Erythroblast (primary cell): ENCODE measurements at regions not wholly inside any gene's neighbourhood (a gene's known extent, or its start where the extent isn't known, plus 50 kb on each side); places are given as distances from the start of the nearest gene placed in this dataset.
A peak's percentile ranks its signal among the peaks of the same experiment; 100 is the strongest.
"Not testable (repeated sequence)": the region's sequence is repeated elsewhere in the genome, so short reads cannot be mapped to it uniquely, and the experiment has no call there.

Experiments
- DNase-seq, 2 experiments: peaks; one replicate each; lab custom pipeline; 2025; lab: John Stamatoyannopoulos, UW
- GATA1 ChIP-seq: IDR thresholded peaks from 2 replicates; pipeline ENCODE4 v1.6.1; 2011; ENCODE audit warnings: low read depth, mild to moderate bottlenecking, control low read depth, low read length, moderate library complexity
- POLR2A ChIP-seq: IDR thresholded peaks from 2 replicates; pipeline ENCODE4 v1.6.1; 2011; ENCODE audit warnings: mild to moderate bottlenecking, low read length

GRCh38 chr12:92070054-92070863 is 75.4 kb downstream of the BTG1 start:
- no peak for TF ChIP-seq GATA1
- TF ChIP-seq POLR2A = no peak
- no peak for DNase-seq

GRCh38 chr12:92068459-92068858 is 77.2 kb downstream of the BTG1 start:
- TF ChIP-seq POLR2A (no peak), GATA1 (no peak)
- peak in 1 of 2 experiments; percentile 3 for DNase-seq

- no peak for DNase-seq
- no peak for TF ChIP-seq GATA1
- TF ChIP-seq POLR2A = no peak
These were observed 80.0 kb downstream of the BTG1 start for GRCh38 chr12:92065639-92066038.

- TF ChIP-seq GATA1 (no peak), POLR2A (no peak)
- DNase-seq = no peak
These were observed 80.6 kb downstream of the BTG1 start for GRCh38 chr12:92065018-92065499.

- no peak for DNase-seq
- TF ChIP-seq GATA1 (no peak), POLR2A (no peak)
These were observed 81.2 kb downstream of the BTG1 start for GRCh38 chr12:92064422-92064821.

- no peak for DNase-seq
- TF ChIP-seq GATA1 = no peak
These were observed 82.0 kb downstream of the BTG1 start for GRCh38 chr12:92063641-92064040.

- TF ChIP-seq GATA1 (no peak), POLR2A (no peak)
- DNase-seq = peak in 1 of 2 experiments; percentile 6
These were observed 82.8 kb downstream of the BTG1 start for GRCh38 chr12:92062539-92063493.

GRCh38 chr12:92061061-92061460 is 84.6 kb downstream of the BTG1 start:
- DNase-seq = no peak
- TF ChIP-seq POLR2A = no peak
- TF ChIP-seq GATA1 = no peak

GRCh38 chr12:92059960-92060359 is 85.7 kb downstream of the BTG1 start:
- DNase-seq = no peak
- TF ChIP-seq GATA1 (no peak), POLR2A (no peak)

GRCh38 chr12:92058664-92059063 is 87.0 kb downstream of the BTG1 start:
- TF ChIP-seq POLR2A (no peak), GATA1 (no peak)
- no peak for DNase-seq

GRCh38 chr12:92056756-92057155 is 88.9 kb downstream of the BTG1 start:
- not testable (repeated sequence) for DNase-seq

- DNase-seq = no peak
- TF ChIP-seq POLR2A (no peak), GATA1 (no peak)
These were observed 89.4 kb downstream of the BTG1 start for GRCh38 chr12:92056290-92056689.

GRCh38 chr12:92055877-92056276 is 89.8 kb downstream of the BTG1 start:
- DNase-seq = no peak
- TF ChIP-seq POLR2A = no peak
- no peak for TF ChIP-seq GATA1

- TF ChIP-seq POLR2A (no peak), GATA1 (no peak)
- DNase-seq = no peak
These were observed 94.2 kb downstream of the BTG1 start for GRCh38 chr12:92051441-92051840.

GRCh38 chr12:92049403-92049802 is 96.2 kb downstream of the BTG1 start:
- DNase-seq = no peak
- no peak for TF ChIP-seq GATA1
- TF ChIP-seq POLR2A = no peak
